ENCODE measurements at regions not wholly inside any gene's neighbourhood (a gene's known extent, or its start where the extent isn't known, plus 50 kb on each side); places are given as distances from the start of the nearest gene placed in this dataset.
"Not testable (repeated sequence)": the region's sequence is repeated elsewhere in the genome, so short reads cannot be mapped to it uniquely, and the experiment has no call there.

DNA sequence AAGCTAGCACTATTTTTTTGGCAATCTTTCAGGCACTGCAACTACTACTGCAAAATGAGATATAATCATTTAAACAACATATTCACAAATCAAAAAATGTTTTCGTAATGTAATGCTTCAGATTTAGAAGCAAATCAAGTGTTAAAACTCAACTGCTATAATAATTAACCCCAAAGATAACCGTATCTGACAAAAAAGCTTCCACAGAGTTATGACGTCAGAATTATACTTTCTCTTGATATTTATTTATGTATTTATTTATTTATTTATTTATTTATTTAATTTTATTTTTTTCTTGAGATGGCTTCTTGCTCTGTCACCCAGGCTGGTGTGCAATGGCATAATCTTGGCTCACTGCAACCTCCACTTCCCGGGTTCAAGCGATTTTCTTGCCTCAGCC is 341.1 kb upstream of the DEFB115 start:
- TF ChIP-seq, protein P1, sequence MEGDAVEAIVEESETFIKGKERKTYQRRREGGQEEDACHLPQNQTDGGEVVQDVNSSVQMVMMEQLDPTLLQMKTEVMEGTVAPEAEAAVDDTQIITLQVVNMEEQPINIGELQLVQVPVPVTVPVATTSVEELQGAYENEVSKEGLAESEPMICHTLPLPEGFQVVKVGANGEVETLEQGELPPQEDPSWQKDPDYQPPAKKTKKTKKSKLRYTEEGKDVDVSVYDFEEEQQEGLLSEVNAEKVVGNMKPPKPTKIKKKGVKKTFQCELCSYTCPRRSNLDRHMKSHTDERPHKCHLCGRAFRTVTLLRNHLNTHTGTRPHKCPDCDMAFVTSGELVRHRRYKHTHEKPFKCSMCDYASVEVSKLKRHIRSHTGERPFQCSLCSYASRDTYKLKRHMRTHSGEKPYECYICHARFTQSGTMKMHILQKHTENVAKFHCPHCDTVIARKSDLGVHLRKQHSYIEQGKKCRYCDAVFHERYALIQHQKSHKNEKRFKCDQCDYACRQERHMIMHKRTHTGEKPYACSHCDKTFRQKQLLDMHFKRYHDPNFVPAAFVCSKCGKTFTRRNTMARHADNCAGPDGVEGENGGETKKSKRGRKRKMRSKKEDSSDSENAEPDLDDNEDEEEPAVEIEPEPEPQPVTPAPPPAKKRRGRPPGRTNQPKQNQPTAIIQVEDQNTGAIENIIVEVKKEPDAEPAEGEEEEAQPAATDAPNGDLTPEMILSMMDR (IDR thresholded peaks at IDR 0.05), result not testable (repeated sequence)
- not testable (repeated sequence) for TF ChIP-seq EP300, POLR2AphosphoS5, POLR2A (IDR thresholded peaks at IDR 0.05)
